IMR-90 (cell line): ENCODE measurements at regions not wholly inside any gene's neighbourhood (a gene's known extent, or its start where the extent isn't known, plus 50 kb on each side); places are given as distances from the start of the nearest gene placed in this dataset.

Source experiments
- ATAC-seq: fragments of 200-7000 bp; cut with Tn5 transposase; 2 replicates; pipeline ENCODE4 v1.9.1; 2020; ENCODE audit warnings: low read depth, mild to moderate bottlenecking, moderate library complexity
- BruUV-seq: library from RNA; stranded (reverse); fragments of 400-500 nt; replicated peaks from 2 replicates; lab custom pipeline; 2021; lab: Mats Ljungman, UMichigan
- CTCF ChIA-PET: fragments of 300-600 bp; formaldehyde crosslinking; extraction: SDS; loops from one replicate; lab custom pipeline; 2021; ENCODE audit warnings: antibody characterized with exemption; lab: Yijun Ruan, JAX
- POLR2A ChIA-PET: fragments of 300-600 bp; sonication (Branson Sonifier 250); formaldehyde crosslinking; loops from one replicate; lab custom pipeline; 2022; ENCODE audit warnings: antibody characterized with exemption; ENCODE audit not compliant: unreplicated experiment; lab: Charles Lee
- DNase-seq: peaks from one replicate; pipeline ENCODE4 v3.0.0; 2013
- H2AFZ ChIP-seq: replicated peaks from 2 replicates; pipeline ENCODE3; 2013; ENCODE audit warnings: low read length, mild to moderate bottlenecking; ENCODE audit not compliant: poor library complexity
- H2AK5ac ChIP-seq: 2 replicates; pipeline ENCODE4 v1.6.1; 2013; ENCODE audit warnings: low read depth, low read length, inconsistent platforms
- H2AK9ac ChIP-seq: replicated peaks from 2 replicates; pipeline ENCODE3; 2013; ENCODE audit warnings: mild to moderate bottlenecking, low read depth, low read length, moderate library complexity; ENCODE audit not compliant: poor library complexity
- H2BK120ac ChIP-seq: 2 replicates; pipeline ENCODE4 v1.6.1; 2013; ENCODE audit warnings: low read depth, low read length, inconsistent platforms
- H2BK15ac ChIP-seq: 3 replicates; pipeline ENCODE4 v1.6.1; 2013; ENCODE audit warnings: low read depth, low read length, inconsistent platforms
- H2BK20ac ChIP-seq: 2 replicates; pipeline ENCODE4 v1.6.1; 2013; ENCODE audit warnings: low read depth, mild to moderate bottlenecking, inconsistent platforms, low read length, moderate library complexity
- H2BK5ac ChIP-seq: 2 replicates; pipeline ENCODE4 v1.6.1; 2013; ENCODE audit warnings: mild to moderate bottlenecking, low read depth, low read length, inconsistent platforms; ENCODE audit not compliant: poor library complexity, severe bottlenecking
- H3K14ac ChIP-seq: replicated peaks from 2 replicates; pipeline ENCODE4 v1.6.1; 2013; ENCODE audit warnings: low read depth, low read length, inconsistent platforms
- H3K18ac ChIP-seq: 2 replicates; pipeline ENCODE4 v1.6.1; 2013; ENCODE audit warnings: low read depth, low read length, control low read depth
- H3K23ac ChIP-seq: 2 replicates; pipeline ENCODE4 v1.6.1; 2013; ENCODE audit warnings: low read depth, low read length, inconsistent platforms
- H3K27ac ChIP-seq: 2 replicates; pipeline ENCODE4 v1.5.1; 2013; ENCODE audit warnings: mild to moderate bottlenecking, control low read depth, low read length; ENCODE audit not compliant: insufficient read depth
- H3K27me3 ChIP-seq: 2 replicates; pipeline ENCODE4 v1.6.1; 2013; ENCODE audit warnings: low read length; ENCODE audit not compliant: control insufficient read depth, insufficient read depth
- H3K36me3 ChIP-seq: 2 replicates; pipeline ENCODE4 v1.6.1; 2013; ENCODE audit warnings: low read length, mixed read lengths; ENCODE audit not compliant: control insufficient read depth, insufficient read depth
- H3K4ac ChIP-seq: 2 replicates; pipeline ENCODE4 v1.6.1; 2013; ENCODE audit warnings: low read depth, low read length, inconsistent platforms
- H3K4me1 ChIP-seq: 2 replicates; pipeline ENCODE4 v1.6.1; 2013; ENCODE audit warnings: low read length, mixed read lengths; ENCODE audit not compliant: control insufficient read depth, insufficient read depth
- H3K4me2 ChIP-seq: 2 replicates; pipeline ENCODE4 v1.6.1; 2013; ENCODE audit warnings: low read depth, mild to moderate bottlenecking, control low read depth, low read length, moderate library complexity
- H3K4me3 ChIP-seq: 2 replicates; pipeline ENCODE4 v1.5.1; 2013; ENCODE audit warnings: low read depth, mild to moderate bottlenecking, control low read depth, low read length, moderate library complexity; ENCODE audit not compliant: insufficient read depth
- H3K56ac ChIP-seq: 2 replicates; pipeline ENCODE4 v1.6.1; 2013; ENCODE audit warnings: low read length, inconsistent platforms; ENCODE audit not compliant: insufficient read depth; ENCODE audit errors: extremely low read depth
- H3K79me1 ChIP-seq, 2 experiments: 2 replicates each; pipeline ENCODE4 v1.6.1; 2013; ENCODE audit warnings: low read length in 2 of 2, inconsistent platforms in 1 of 2, low read depth in 1 of 2
- H3K9ac ChIP-seq: 2 replicates; pipeline ENCODE4 v1.6.1; 2013; ENCODE audit warnings: low read depth, low read length, control low read depth
- H3K9me1 ChIP-seq: 2 replicates; pipeline ENCODE4 v1.6.1; 2013; ENCODE audit warnings: low read length, inconsistent platforms; ENCODE audit not compliant: insufficient read depth
- H3K9me3 ChIP-seq: 2 replicates; pipeline ENCODE4 v1.6.1; 2013; ENCODE audit warnings: low read length; ENCODE audit not compliant: control insufficient read depth, insufficient read depth
- H4K20me1 ChIP-seq: 2 replicates; pipeline ENCODE4 v1.6.1; 2013; ENCODE audit warnings: low read length, inconsistent platforms; ENCODE audit not compliant: insufficient read depth
- H4K5ac ChIP-seq: 2 replicates; pipeline ENCODE4 v1.6.1; 2013; ENCODE audit warnings: mild to moderate bottlenecking, low read depth, low read length, control low read depth
- H4K8ac ChIP-seq, 2 experiments: 2 replicates each; pipeline ENCODE4 v1.6.1; 2013; ENCODE audit warnings: low read depth in 2 of 2, low read length in 2 of 2, control low read depth in 1 of 2, inconsistent platforms in 1 of 2
- H4K91ac ChIP-seq: 2 replicates; pipeline ENCODE4 v1.6.1; 2013; ENCODE audit warnings: low read depth, low read length, inconsistent platforms; ENCODE audit not compliant: insufficient read depth
- BHLHE40 ChIP-seq: fragments of 150-350 bp; IDR thresholded peaks from 2 replicates; pipeline ENCODE4 v1.6.1; 2016; ENCODE audit warnings: mild to moderate bottlenecking, low read depth, low read length
- CEBPB ChIP-seq: IDR thresholded peaks from 2 replicates; pipeline ENCODE4 v1.6.1; 2012; ENCODE audit warnings: low read depth, low read length, improper control_type of control experiment
- CHD1 ChIP-seq: IDR thresholded peaks from 2 replicates; pipeline ENCODE4 v1.6.1; 2012; ENCODE audit warnings: low read depth, low read length, improper control_type of control experiment
- FOS ChIP-seq: fragments of 150-350 bp; IDR thresholded peaks from 2 replicates; pipeline ENCODE4 v1.6.1; 2016; ENCODE audit warnings: low read depth, low read length
- MAFK ChIP-seq: IDR thresholded peaks from 2 replicates; pipeline ENCODE4 v1.6.1; 2012; ENCODE audit warnings: low read depth, low read length, improper control_type of control experiment
- MAZ ChIP-seq: IDR thresholded peaks from 2 replicates; pipeline ENCODE4 v1.6.1; 2012; ENCODE audit warnings: low read depth, mild to moderate bottlenecking, low read length, improper control_type of control experiment, moderate library complexity, borderline replicate concordance
- NFE2L2 ChIP-seq: fragments of 150-350 bp; IDR thresholded peaks from 2 replicates; pipeline ENCODE4 v1.6.1; 2016; ENCODE audit warnings: low read depth, mild to moderate bottlenecking, low read length
- POLR2A ChIP-seq: IDR thresholded peaks from 2 replicates; pipeline ENCODE4 v1.6.1; 2012; ENCODE audit warnings: mild to moderate bottlenecking, low read depth, low read length
- RAD21 ChIP-seq: IDR thresholded peaks from 2 replicates; pipeline ENCODE4 v1.6.1; 2012; ENCODE audit warnings: low read length, improper control_type of control experiment
- RCOR1 ChIP-seq: IDR thresholded peaks from 2 replicates; pipeline ENCODE4 v1.6.1; 2012; ENCODE audit warnings: mild to moderate bottlenecking, low read length, improper control_type of control experiment; ENCODE audit not compliant: insufficient replicate concordance
- RFX5 ChIP-seq: IDR thresholded peaks from 2 replicates; pipeline ENCODE4 v1.8.0; 2012; ENCODE audit warnings: low read depth, mild to moderate bottlenecking, low read length, moderate library complexity
- SMC3 ChIP-seq: fragments of 150-350 bp; IDR thresholded peaks from 2 replicates; pipeline ENCODE4 v1.6.1; 2016; ENCODE audit warnings: low read depth, mild to moderate bottlenecking, antibody characterized with exemption, low read length, moderate library complexity
- WGBS, 2 experiments: methylation state at CpG; one replicate each; pipeline versions ENCODE4 v1.1.5 to v1.1.7; 2013; ENCODE audit warnings: missing lambda C conversion rate in 2 of 2; ENCODE audit not compliant: insufficient read length in 1 of 2; ENCODE audit errors: extremely low coverage in 2 of 2; 5-methylcytosine and 5-hydroxymethylcytosine counted together
- dilution Hi-C: fragments of 300-500 bp; cut with HindIII; formaldehyde crosslinking; loops from one replicate; pipeline ENCODE4 v1.14.3; 2018; ENCODE audit warnings: low sequenced_read_pairs; ENCODE audit not compliant: unreplicated experiment
- in situ Hi-C: fragments of 300-500 bp; cut with MboI; formaldehyde crosslinking; loops from 3 replicates; pipeline ENCODE4 v1.14.3; 2019; ENCODE audit warnings: low sequenced_read_pairs, inconsistent platforms, mixed read lengths
- intact Hi-C: fragments of 100-400 bp; cut with micrococcal nuclease; formaldehyde crosslinking; loops from 2 replicates; pipeline ENCODE4 v1.10.0; 2022
- TF ChIP-seq, protein P1 (sequence below): fragments of 150-350 bp; IDR thresholded peaks from 2 replicates; pipeline ENCODE4 v1.6.1; 2017; ENCODE audit warnings: mild to moderate bottlenecking, antibody characterized with exemption, low read length, low read depth
- TF ChIP-seq, protein P2 (sequence below): fragments of 150-350 bp; IDR thresholded peaks from 2 replicates; pipeline ENCODE4 v1.6.1; 2016; ENCODE audit warnings: low read depth, mild to moderate bottlenecking, low read length, moderate library complexity, borderline replicate concordance
- TF ChIP-seq, protein P3 (sequence below): conservative IDR thresholded peaks from 2 replicates; pipeline ENCODE4 v1.5.1; 2012; ENCODE audit warnings: mild to moderate bottlenecking, low read depth, low read length, improper control_type of control experiment

DNA sequence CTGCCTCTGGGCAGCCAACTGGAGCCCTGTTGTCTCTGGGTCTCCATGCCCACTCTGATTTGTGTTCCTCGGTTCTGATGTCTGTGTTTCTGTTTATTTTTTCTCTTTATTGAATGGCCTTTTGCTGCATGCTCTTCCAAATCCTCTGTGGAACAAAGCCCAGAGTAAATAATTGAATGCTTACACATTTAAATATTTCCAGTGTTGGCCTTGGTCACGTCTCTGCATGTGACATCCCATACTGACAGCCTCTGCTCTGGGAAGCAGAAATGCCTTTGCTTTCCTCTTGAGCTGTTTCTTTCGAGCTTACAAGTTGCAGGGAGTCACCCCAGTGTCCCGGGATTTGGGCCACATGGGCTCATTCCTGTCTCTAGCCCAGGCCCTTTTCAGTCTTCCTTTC is 267.9 kb downstream of the PTPRU start:
- dilution Hi-C loops (no loop called here), in situ Hi-C loops (loop anchor here (25.0 kb wide), 1 partner anchor 608 kb away; no protein-coding TSS in a partner anchor), intact Hi-C loops (no loop called here)
- Histone ChIP-seq H3K79me1 (no peaks in the 10 kb centered on the region), H2AK5ac (no peak overlapping the region), H2BK20ac (no peak overlapping the region), H3K14ac (no peak overlapping the region), H3K56ac (no peak overlapping the region), H3K36me3 (no peaks in the 10 kb centered on the region), H3K27ac (no peak overlapping the region), H3K18ac (no peak overlapping the region), H2BK120ac (no peak overlapping the region), H2AK9ac (no peak overlapping the region), H3K4ac (no peak overlapping the region), H2BK15ac (no peak overlapping the region), H4K20me1 (no peaks in the 10 kb centered on the region), H3K23ac (no peak overlapping the region), H3K9me1 (no peaks in the 10 kb centered on the region), H3K4me2 (no peak overlapping the region), H4K5ac (no peak overlapping the region), H3K9me3 (no peaks in the 10 kb centered on the region), H2BK5ac (no peak overlapping the region), H2AFZ (no peak overlapping the region), H4K8ac (no peak overlapping the region), H4K91ac (no peak overlapping the region), H3K27me3 (peaks cover 7% of the 10 kb centered on the region), H3K9ac (no peak overlapping the region), H3K4me3 (no peak overlapping the region), H3K4me1 (no peaks in the 10 kb centered on the region)
- TF ChIP-seq CHD1 (no peak), RAD21 (no peak), MAZ (no peak), RCOR1 (no peak), BHLHE40 (no peak), CEBPB (no peak), SMC3 (no peak), MAFK (no peak), POLR2A (no peak), FOS (no peak), RFX5 (no peak), NFE2L2 (no peak)
- TF ChIP-seq, protein P1, sequence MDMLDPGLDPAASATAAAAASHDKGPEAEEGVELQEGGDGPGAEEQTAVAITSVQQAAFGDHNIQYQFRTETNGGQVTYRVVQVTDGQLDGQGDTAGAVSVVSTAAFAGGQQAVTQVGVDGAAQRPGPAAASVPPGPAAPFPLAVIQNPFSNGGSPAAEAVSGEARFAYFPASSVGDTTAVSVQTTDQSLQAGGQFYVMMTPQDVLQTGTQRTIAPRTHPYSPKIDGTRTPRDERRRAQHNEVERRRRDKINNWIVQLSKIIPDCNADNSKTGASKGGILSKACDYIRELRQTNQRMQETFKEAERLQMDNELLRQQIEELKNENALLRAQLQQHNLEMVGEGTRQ, result no peak
- TF ChIP-seq, protein P2, sequence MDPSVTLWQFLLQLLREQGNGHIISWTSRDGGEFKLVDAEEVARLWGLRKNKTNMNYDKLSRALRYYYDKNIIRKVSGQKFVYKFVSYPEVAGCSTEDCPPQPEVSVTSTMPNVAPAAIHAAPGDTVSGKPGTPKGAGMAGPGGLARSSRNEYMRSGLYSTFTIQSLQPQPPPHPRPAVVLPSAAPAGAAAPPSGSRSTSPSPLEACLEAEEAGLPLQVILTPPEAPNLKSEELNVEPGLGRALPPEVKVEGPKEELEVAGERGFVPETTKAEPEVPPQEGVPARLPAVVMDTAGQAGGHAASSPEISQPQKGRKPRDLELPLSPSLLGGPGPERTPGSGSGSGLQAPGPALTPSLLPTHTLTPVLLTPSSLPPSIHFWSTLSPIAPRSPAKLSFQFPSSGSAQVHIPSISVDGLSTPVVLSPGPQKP, result no peak
- TF ChIP-seq, protein P3, sequence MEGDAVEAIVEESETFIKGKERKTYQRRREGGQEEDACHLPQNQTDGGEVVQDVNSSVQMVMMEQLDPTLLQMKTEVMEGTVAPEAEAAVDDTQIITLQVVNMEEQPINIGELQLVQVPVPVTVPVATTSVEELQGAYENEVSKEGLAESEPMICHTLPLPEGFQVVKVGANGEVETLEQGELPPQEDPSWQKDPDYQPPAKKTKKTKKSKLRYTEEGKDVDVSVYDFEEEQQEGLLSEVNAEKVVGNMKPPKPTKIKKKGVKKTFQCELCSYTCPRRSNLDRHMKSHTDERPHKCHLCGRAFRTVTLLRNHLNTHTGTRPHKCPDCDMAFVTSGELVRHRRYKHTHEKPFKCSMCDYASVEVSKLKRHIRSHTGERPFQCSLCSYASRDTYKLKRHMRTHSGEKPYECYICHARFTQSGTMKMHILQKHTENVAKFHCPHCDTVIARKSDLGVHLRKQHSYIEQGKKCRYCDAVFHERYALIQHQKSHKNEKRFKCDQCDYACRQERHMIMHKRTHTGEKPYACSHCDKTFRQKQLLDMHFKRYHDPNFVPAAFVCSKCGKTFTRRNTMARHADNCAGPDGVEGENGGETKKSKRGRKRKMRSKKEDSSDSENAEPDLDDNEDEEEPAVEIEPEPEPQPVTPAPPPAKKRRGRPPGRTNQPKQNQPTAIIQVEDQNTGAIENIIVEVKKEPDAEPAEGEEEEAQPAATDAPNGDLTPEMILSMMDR, result no peak
- 0% methylated on average over 1 of the region's 4 CpGs; no CpG with 5 or more reads in 1 of the 2 experiments for WGBS, 2 experiments
- ATAC-seq, result no peak
- no TSS peak for BruUV-seq
- ChIA-PET POLR2A (no interaction called here), CTCF (no interaction called here)
- DNase-seq, result no peak
